Astrocyte (in vitro differentiated cells and primary cell): ENCODE measurements at regions not wholly inside any gene's neighbourhood (a gene's known extent, or its start where the extent isn't known, plus 50 kb on each side); places are given as distances from the start of the nearest gene placed in this dataset.
A peak's percentile ranks its signal among the peaks of the same experiment; 100 is the strongest.

Experiments
- DNase-seq: peaks from one replicate; pipeline ENCODE4 v3.0.0-alpha.2; 2010; ENCODE audit warnings: low read depth
- FAIRE-seq: peaks from 2 replicates; lab custom pipeline; 2011; peaks lifted over from hg19 to GRCh38; lab: Jason Lieb, UNC
- H2AFZ ChIP-seq: 2 replicates; pipeline ENCODE4 v1.6.0; 2012; ENCODE audit warnings: low read depth, low read length, inconsistent platforms
- H3K27ac ChIP-seq: 2 replicates; pipeline ENCODE4 v1.5.1; 2011; ENCODE audit warnings: low read depth, low read length, inconsistent platforms
- H3K27me3 ChIP-seq: 2 replicates; pipeline ENCODE4 v1.6.0; 2011; ENCODE audit warnings: low read length, inconsistent platforms; ENCODE audit not compliant: insufficient read depth
- H3K36me3 ChIP-seq: 2 replicates; pipeline ENCODE4 v1.5.1; 2011; ENCODE audit warnings: low read length, inconsistent platforms; ENCODE audit not compliant: insufficient read depth
- H3K4me1 ChIP-seq: 2 replicates; pipeline ENCODE4 v1.5.1; 2011; ENCODE audit warnings: low read length, inconsistent platforms; ENCODE audit not compliant: insufficient read depth
- H3K4me2 ChIP-seq: 2 replicates; pipeline ENCODE4 v1.6.0; 2012; ENCODE audit warnings: low read length, inconsistent platforms
- H3K4me3 ChIP-seq: 2 replicates; pipeline ENCODE4 v1.5.1; 2011; ENCODE audit warnings: low read depth, mild to moderate bottlenecking, low read length, inconsistent platforms; ENCODE audit not compliant: insufficient read depth
- H3K79me2 ChIP-seq: 2 replicates; pipeline ENCODE4 v1.6.0; 2012; ENCODE audit warnings: mild to moderate bottlenecking, low read length, inconsistent platforms; ENCODE audit not compliant: insufficient read depth
- H3K9ac ChIP-seq: 2 replicates; pipeline ENCODE4 v1.6.0; 2012; ENCODE audit warnings: mild to moderate bottlenecking, low read length, inconsistent platforms
- H3K9me3 ChIP-seq: 2 replicates; pipeline ENCODE4 v1.5.1; 2012; ENCODE audit warnings: low read depth, mild to moderate bottlenecking, low read length, inconsistent platforms; ENCODE audit not compliant: insufficient read depth
- H4K20me1 ChIP-seq: 2 replicates; pipeline ENCODE4 v1.6.0; 2012; ENCODE audit warnings: low read length, inconsistent platforms; ENCODE audit not compliant: insufficient read depth
- H3K27ac Mint-ChIP-seq: one replicate; pipeline ENCODE4 v1.8.0; 2021; ENCODE audit warnings: mild to moderate bottlenecking, mixed read lengths; ENCODE audit not compliant: unreplicated experiment
- H3K27me3 Mint-ChIP-seq: one replicate; pipeline ENCODE4 v1.8.0; 2021; ENCODE audit warnings: low read depth, mixed read lengths; ENCODE audit not compliant: unreplicated experiment
- H3K36me3 Mint-ChIP-seq: one replicate; pipeline ENCODE4 v1.8.0; 2021; ENCODE audit warnings: low read depth, mixed read lengths; ENCODE audit not compliant: unreplicated experiment
- H3K4me1 Mint-ChIP-seq: one replicate; pipeline ENCODE4 v1.8.0; 2021; ENCODE audit warnings: low read depth, mixed read lengths; ENCODE audit not compliant: unreplicated experiment
- H3K4me3 Mint-ChIP-seq: one replicate; pipeline ENCODE4 v1.8.0; 2021; ENCODE audit warnings: mild to moderate bottlenecking, moderate library complexity, mixed read lengths; ENCODE audit not compliant: unreplicated experiment
- H3K9me3 Mint-ChIP-seq: one replicate; pipeline ENCODE4 v1.8.0; 2021; ENCODE audit warnings: mild to moderate bottlenecking, mixed read lengths; ENCODE audit not compliant: unreplicated experiment
- EZH2 ChIP-seq: IDR thresholded peaks from 2 replicates; pipeline ENCODE4 v1.6.1; 2012; ENCODE audit warnings: mild to moderate bottlenecking, low read length, inconsistent platforms; ENCODE audit not compliant: insufficient read depth
- TF ChIP-seq, protein P1 (sequence below): IDR thresholded peaks from 2 replicates; pipeline ENCODE4 v1.5.1; 2011; ENCODE audit warnings: low read depth, mild to moderate bottlenecking, inconsistent platforms, low read length, moderate library complexity; ENCODE audit not compliant: insufficient read depth

GRCh38 chrX:7771788-7772438 is 71.1 kb upstream of the VCX start:
- no peaks in the 10 kb centered on the region for H3K27me3 Mint-ChIP-seq
- Histone ChIP-seq H3K9me3 (no peaks in the 10 kb centered on the region), H3K4me2 (no peak overlapping the region), H3K9ac (no peak overlapping the region), H3K4me3 (no peak overlapping the region), H3K36me3 (no peaks in the 10 kb centered on the region), H3K4me1 (no peaks in the 10 kb centered on the region), H3K27me3 (no peaks in the 10 kb centered on the region), H3K79me2 (no peaks in the 10 kb centered on the region), H3K27ac (no peak overlapping the region), H2AFZ (no peak overlapping the region), H4K20me1 (no peaks in the 10 kb centered on the region)
- H3K4me1 Mint-ChIP-seq: no peaks in the 10 kb centered on the region
- DNase-seq (no peak), FAIRE-seq (no peak)
- TF ChIP-seq, protein P1, sequence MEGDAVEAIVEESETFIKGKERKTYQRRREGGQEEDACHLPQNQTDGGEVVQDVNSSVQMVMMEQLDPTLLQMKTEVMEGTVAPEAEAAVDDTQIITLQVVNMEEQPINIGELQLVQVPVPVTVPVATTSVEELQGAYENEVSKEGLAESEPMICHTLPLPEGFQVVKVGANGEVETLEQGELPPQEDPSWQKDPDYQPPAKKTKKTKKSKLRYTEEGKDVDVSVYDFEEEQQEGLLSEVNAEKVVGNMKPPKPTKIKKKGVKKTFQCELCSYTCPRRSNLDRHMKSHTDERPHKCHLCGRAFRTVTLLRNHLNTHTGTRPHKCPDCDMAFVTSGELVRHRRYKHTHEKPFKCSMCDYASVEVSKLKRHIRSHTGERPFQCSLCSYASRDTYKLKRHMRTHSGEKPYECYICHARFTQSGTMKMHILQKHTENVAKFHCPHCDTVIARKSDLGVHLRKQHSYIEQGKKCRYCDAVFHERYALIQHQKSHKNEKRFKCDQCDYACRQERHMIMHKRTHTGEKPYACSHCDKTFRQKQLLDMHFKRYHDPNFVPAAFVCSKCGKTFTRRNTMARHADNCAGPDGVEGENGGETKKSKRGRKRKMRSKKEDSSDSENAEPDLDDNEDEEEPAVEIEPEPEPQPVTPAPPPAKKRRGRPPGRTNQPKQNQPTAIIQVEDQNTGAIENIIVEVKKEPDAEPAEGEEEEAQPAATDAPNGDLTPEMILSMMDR: no peak
- TF ChIP-seq EZH2: no peak
- no peak overlapping the region for H3K27ac Mint-ChIP-seq
- no peak overlapping the region for H3K4me3 Mint-ChIP-seq
- H3K36me3 Mint-ChIP-seq: no peaks in the 10 kb centered on the region
- no peaks in the 10 kb centered on the region for H3K9me3 Mint-ChIP-seq

GRCh38 chrX:7759830-7760229 is 83.1 kb upstream of the VCX start:
- TF ChIP-seq, protein P1: no peak
- no peak for TF ChIP-seq EZH2
- Histone ChIP-seq H3K4me3 (no peak overlapping the region), H3K9ac (no peak overlapping the region), H3K9me3 (no peaks in the 10 kb centered on the region), H3K79me2 (no peaks in the 10 kb centered on the region), H3K27me3 (no peaks in the 10 kb centered on the region), H3K4me1 (no peaks in the 10 kb centered on the region), H3K4me2 (no peak overlapping the region), H4K20me1 (no peaks in the 10 kb centered on the region), H2AFZ (no peak overlapping the region), H3K27ac (no peak overlapping the region), H3K36me3 (no peaks in the 10 kb centered on the region)
- no peak for DNase-seq
- no peaks in the 10 kb centered on the region for H3K9me3 Mint-ChIP-seq
- FAIRE-seq: peak; percentile 37
- H3K4me1 Mint-ChIP-seq: no peaks in the 10 kb centered on the region
- no peaks in the 10 kb centered on the region for H3K36me3 Mint-ChIP-seq
- H3K4me3 Mint-ChIP-seq: no peak overlapping the region
- no peaks in the 10 kb centered on the region for H3K27me3 Mint-ChIP-seq
- H3K27ac Mint-ChIP-seq: no peak overlapping the region

- H3K36me3 Mint-ChIP-seq: no peaks in the 10 kb centered on the region
- FAIRE-seq: peak; percentile 70
- TF ChIP-seq EZH2: no peak
- TF ChIP-seq, protein P1: no peak
Observed at GRCh38 chrX:7746856-7747255, 96.1 kb upstream of the VCX start.

More at GRCh38 chrX:7746856-7747255, 96.1 kb upstream of the VCX start:
- no peak for DNase-seq
- H3K79me2 ChIP-seq: no peaks in the 10 kb centered on the region
- H3K4me2 ChIP-seq: no peak overlapping the region
- H3K27me3 ChIP-seq: no peaks in the 10 kb centered on the region
- no peaks in the 10 kb centered on the region for H3K36me3 ChIP-seq
- H3K9ac ChIP-seq: no peak overlapping the region
- Mint-ChIP-seq H3K9me3 (no peaks in the 10 kb centered on the region), H3K27ac (no peak overlapping the region), H3K4me3 (no peak overlapping the region), H3K27me3 (no peaks in the 10 kb centered on the region), H3K4me1 (peaks cover 3% of the 10 kb centered on the region)
- no peak overlapping the region for H3K27ac ChIP-seq
- H2AFZ ChIP-seq: no peak overlapping the region
- H3K4me3 ChIP-seq: no peak overlapping the region
- H3K9me3 ChIP-seq: no peaks in the 10 kb centered on the region
- no peaks in the 10 kb centered on the region for H3K4me1 ChIP-seq
- H4K20me1 ChIP-seq: no peaks in the 10 kb centered on the region
